GM18499 (cell line): ENCODE measurements at regions not wholly inside any gene's neighbourhood (a gene's known extent, or its start where the extent isn't known, plus 50 kb on each side); places are given as distances from the start of the nearest gene placed in this dataset.

Experiments
- ATAC-seq: cut with Tn5 transposase; IDR thresholded peaks from one replicate; pipeline ENCODE4 v1.9.1; 2021; ENCODE audit warnings: moderate number of reproducible peaks; ENCODE audit not compliant: insufficient read depth, unreplicated experiment

DNA sequence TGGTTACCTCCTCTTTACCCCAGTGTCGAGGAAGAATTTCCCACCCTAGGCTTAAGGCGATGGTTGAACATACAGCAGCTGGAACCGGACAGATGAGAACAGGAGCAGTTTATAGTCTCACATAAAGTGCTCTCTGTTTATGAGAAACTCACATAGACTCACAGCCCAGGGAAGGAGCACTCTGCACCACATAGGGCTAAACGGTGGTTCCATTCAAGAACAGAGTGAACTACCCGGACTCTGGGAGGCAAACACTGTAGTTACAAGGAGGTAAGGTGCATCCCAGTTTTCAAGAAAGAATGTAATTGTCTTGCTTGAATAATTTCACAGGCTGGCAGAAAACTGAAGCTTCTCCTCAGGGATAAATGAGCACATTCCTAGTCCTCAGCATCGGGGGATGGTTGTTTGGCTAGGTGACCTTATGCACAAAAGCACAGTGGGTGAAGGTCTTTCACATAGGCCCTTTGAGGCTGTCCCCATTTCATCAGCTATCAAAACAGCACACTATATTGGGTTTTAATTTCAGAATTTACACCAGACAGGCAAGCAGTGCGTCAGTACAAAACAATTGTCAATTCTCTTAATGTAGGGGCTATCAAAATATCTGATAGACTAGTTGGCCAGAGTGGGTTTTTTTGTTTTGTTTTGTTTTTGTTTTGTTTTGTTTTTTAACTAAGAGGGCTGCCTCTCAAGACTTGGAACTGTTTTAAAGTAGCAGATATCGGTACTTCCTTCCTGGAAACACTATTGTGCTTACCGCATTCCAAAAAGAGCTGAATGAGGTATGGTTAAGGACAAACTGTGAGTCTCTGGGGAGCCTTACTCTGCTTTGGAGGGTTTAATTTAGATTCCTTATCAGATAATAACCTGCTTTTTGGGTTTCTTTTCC lies 918.1 kb upstream of the CDH8 start:
- ATAC-seq: no peak

GRCh38 chr16:62950351-62950750 lies 914.1 kb upstream of the CDH8 start:
- ATAC-seq: no peak

- no peak for ATAC-seq
Observed at GRCh38 chr16:62940569-62940968, 904.3 kb upstream of the CDH8 start.

GRCh38 chr16:62939687-62940086 lies 903.4 kb upstream of the CDH8 start:
- no peak for ATAC-seq

DNA sequence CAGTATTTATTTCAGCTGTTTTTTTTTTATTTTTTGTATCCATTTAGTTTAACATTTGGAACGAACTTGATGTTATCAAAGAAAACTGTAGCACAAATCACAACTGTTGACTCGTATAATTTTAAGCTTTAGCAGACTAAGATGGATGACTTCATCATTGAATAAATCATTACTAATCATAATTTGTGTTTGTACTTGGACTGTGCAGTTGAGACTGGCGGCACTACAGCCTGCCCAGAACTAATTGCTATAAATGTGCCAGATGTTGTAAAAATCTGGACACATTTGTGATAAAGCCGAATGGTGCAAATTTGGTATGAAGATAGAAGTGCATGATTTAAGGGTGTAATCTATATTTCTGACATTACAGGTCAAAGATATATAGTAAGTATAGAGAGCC lies 897.7 kb upstream of the CDH8 start:
- ATAC-seq: no peak

DNA sequence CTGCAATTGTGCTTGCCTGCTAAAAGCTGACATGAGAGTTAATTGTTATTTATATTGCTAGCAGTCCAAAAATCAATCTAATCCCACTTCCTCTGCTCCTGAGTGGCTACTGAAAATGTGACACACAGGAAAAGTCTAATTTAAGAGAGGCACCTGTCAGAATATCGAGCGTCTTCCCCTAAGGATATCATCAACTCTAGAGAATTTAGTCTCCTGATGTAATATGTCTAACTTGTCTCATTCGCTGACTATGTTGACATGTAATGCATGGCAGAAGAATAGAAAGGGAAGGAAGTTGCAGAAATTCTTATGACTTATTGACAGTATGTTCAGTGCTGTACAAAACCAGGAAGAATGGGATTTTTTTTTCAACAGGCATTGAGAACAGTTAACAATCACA lies 893.4 kb upstream of the CDH8 start:
- ATAC-seq: no peak

GRCh38 chr16:62927122-62927521 lies 890.9 kb upstream of the CDH8 start:
- ATAC-seq: no peak

DNA sequence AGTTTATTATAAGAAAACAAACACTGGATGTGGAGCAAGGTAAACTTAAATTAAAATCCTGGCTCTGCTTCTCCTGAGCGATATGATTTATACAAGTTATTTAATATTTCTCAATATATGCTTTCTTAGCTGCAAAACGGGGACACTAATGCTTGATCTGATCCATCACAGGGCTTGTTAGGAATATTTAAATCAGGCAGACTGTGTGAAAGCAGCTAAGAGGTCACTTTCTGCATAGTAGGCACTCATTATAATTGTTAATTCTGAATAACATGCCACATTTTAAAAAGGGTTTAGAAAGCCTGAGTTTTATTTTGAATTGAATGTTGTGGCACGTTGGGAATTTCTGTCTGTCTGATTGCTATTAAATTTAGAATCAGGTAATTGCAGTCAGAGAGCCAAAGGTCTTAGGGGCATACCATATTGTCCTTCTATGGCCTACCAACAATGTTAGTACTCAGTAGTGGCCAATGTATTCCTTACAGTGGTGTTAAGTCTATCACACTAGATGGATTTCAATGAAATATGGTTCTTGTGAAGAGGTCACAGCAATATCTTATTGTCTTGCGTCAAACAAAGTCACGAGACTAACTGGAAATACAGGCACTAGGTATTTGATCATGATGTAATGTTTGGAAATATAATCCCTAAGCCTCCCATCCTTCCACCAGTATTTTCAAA lies 890.0 kb upstream of the CDH8 start:
- ATAC-seq: no peak

DNA sequence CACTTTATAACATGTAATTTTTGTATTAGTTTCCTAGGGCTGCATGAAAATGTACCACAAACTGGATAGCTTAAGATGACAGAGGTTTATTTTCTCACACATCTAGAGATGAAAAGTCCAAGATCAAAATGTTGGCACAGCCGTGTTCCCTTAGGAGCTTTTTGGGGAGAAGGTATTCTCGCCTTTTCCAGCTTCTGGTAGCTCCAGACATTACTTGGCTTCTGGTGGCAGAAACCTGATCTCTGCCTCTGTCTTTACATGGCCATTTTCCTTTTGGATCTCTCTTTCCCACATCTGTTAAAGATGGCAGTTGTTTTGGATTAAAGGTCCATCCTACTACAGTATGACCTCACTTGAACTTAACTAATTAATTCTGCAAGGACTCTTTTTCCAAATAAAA lies 885.7 kb upstream of the CDH8 start:
- ATAC-seq: no peak

DNA sequence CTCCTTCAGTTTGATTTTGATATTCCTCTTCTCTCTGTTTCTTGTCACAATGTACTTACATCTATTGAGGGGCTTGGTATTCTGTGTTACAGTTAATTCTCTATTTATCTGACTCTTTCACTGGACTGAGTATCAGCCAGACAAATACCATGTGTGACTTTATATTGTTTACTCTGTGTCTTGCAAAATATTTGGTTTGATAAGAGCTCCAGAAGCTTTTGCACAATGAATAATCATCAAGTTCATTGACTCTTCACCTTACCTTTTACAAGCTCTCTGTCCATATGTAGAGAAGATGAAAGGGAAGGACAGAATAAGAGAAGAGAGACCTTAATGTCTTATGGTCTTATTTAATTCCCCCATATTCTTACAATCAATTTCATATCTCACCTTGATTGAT lies 877.7 kb upstream of the CDH8 start:
- no peak for ATAC-seq

GRCh38 chr16:62913333-62913732 lies 877.1 kb upstream of the CDH8 start:
- no peak for ATAC-seq

DNA sequence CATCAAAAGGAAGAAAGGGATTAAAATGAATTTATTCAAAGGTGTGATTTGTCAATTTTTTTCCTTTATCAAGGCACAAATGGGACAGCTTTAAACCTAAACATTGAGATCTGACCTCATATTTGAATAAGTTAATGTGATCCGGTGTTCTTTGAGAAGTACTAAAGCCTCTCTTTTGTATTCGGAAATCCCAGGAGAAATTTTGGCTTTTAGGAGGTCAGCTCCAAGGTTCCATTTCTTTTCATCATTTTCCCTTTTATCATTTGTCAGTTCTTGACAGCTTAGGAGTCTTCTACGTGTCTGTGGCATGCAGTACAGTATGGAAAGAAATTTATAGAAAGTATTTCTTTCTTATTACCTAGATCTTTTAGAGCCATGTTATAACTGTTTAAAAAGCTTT lies 873.4 kb upstream of the CDH8 start:
- no peak for ATAC-seq

GRCh38 chr16:62907562-62907961 lies 871.3 kb upstream of the CDH8 start:
- no peak for ATAC-seq

DNA sequence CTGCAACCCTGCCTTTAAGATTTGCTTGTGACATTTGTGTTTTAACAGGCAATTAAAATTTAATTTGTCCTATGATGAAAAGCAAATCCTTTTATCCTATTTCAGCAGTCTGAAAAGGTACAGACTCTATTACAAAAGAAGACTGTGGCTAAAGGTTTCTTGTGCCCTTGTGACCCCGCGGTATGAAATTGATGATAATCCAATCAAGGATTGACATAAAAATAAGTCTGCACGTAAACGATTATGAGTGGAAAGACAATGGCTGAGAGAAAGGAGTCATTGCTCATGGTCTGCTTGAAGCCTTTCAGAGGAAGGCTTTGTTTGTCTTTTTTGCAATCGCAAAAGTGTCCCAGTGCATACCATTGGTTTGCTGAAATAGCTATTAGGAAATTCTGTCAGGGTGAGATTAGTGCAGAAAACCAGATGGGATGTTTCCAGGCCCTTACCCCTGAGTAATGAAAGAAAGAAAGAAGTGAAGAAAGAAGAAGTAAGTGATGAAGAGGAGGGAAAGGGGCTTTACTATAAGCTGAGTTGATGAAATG lies 867.8 kb upstream of the CDH8 start:
- no peak for ATAC-seq

- no peak for ATAC-seq
Observed at GRCh38 chr16:62899737-62900136, 863.5 kb upstream of the CDH8 start.

DNA sequence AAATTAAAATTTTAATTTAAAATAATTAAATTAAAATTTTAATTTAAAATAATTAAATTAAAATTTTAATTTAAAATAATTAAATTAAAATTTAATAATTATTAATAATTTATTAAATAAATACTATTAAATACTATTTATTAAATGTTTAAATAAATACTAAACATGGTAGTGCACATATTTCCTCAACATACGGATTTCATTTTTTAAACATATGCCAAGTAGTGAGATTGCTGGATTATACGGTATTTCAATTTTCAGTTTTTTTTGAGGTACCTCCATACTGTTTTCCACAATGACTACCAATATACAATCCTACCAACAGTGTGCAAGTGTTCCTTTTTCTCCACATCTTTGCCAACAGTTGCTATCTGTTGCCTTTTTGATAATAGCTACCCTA lies 852.9 kb upstream of the CDH8 start:
- no peak for ATAC-seq

DNA sequence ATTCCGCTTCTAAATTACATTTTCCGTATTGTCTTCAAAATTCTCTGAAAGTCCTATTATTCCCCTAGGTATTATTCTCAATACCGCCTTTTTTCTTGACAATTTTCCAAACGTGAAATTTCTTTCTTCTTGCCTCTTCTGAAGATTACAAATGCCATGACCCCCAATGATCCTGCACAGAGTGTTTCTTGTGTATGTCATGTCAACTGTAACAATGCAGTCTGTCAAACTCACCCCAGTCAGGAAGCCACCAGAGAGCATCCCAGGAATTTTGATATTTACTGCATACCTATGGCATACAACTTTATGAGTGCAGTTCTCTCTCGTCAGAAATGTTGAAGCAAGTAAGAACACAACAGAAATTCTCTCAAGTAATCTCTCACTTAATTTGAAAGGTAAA lies 847.3 kb upstream of the CDH8 start:
- no peak for ATAC-seq

DNA sequence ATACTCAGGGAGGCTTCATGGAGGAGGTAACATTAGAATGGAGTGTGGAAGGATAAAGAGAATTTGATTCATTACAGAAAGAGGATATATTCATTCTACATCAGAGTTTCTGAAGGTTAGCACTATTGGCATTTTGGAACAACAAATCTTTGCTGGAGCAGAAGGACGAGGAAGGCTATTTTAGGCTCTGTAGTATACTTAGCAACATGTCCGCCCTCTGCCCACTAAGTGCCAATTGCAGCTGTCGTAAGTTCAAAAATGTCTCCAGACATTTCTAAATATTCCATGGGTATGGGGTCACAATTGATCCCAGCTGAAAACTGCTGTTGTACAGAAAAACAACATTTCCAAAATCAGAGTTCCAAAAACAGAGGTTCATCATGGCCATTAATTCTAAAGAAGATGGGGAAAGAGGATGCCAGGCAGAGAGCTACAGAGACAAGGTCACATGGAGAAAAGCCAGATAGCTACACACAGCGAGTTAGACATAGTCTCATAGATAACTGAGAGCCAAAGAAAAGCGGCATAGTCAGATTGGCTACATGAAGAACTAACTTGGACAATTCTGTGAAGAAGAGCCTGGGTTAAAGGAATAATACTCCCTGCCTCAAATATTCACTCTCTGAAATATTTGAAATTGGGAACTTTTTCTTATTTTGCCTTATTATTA lies 846.4 kb upstream of the CDH8 start:
- ATAC-seq: no peak

DNA sequence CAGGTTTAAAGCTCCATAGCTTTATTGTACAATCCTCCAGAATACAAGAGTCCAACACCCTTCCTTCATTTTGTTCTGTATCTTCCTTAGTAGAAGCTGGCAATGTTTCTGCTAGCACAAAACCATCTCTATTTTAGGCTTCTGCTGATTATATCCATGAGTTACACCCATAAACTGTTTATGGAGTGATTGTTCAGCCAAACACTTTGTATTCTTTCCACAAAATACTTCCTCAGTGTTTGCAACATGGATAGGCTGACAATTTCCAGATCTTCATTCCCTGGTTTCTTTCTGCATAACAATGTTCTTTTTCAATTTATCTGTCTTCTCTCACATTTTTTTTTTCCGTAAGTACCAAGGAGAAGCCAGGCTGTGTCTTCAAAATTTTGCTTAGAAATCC lies 839.9 kb upstream of the CDH8 start:
- no peak for ATAC-seq

- ATAC-seq: no peak
Observed at GRCh38 chr16:62872339-62872738, 836.1 kb upstream of the CDH8 start.

- no peak for ATAC-seq
Observed at GRCh38 chr16:62870554-62870953, 834.3 kb upstream of the CDH8 start.
